ENCODE measurements at regions not wholly inside any gene's neighbourhood (a gene's known extent, or its start where the extent isn't known, plus 50 kb on each side); places are given as distances from the start of the nearest gene placed in this dataset.

GRCh38 chr4:20447103-20447502 lies 195.4 kb downstream of the SLIT2 start:
- no peak for DNase-seq (ENCODE audit: low spot score)

DNA sequence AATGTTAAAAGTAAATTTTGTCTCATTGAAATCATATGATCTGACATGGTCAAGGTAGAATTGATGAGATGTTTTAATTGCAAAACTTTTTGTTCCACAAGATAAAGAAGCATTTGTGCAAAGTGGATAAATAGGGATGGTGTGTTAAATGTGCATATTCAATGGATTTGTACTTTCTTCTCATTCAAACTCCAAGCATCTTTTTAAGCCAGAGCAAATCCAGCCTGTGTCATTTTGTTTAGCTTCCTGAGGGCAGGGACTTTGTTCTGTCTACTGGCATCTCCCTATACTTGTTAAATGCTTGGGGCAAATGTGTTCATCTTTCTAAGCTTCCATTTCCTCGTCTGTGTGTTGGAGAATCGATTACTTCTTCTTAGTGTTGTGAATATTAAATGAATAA lies 200.3 kb downstream of the SLIT2 start:
- DNase-seq (ENCODE audit: low spot score) = no peak

DNA sequence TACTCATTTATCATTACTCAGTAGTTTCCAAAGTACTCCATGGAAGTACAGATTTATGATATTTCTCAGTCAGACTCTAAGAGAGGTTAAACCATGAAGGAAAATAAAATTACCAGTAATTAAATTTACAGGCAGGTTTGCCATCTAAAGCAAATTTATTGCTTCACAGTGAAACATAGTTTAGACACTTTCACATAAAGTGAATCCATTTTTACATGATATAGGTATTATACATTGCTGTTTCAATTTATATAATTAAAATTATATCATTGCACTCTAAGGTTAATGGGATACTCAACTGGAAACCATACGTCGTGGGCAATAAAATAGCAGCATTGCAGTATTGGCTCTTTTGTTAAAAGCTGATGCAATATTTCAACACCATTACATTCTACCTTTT lies 202.8 kb downstream of the SLIT2 start:
- DNase-seq (ENCODE audit: low spot score) = no peak

- no peak for DNase-seq (ENCODE audit: low spot score)
Measured at GRCh38 chr4:20456407-20456806, 204.7 kb downstream of the SLIT2 start.

DNA sequence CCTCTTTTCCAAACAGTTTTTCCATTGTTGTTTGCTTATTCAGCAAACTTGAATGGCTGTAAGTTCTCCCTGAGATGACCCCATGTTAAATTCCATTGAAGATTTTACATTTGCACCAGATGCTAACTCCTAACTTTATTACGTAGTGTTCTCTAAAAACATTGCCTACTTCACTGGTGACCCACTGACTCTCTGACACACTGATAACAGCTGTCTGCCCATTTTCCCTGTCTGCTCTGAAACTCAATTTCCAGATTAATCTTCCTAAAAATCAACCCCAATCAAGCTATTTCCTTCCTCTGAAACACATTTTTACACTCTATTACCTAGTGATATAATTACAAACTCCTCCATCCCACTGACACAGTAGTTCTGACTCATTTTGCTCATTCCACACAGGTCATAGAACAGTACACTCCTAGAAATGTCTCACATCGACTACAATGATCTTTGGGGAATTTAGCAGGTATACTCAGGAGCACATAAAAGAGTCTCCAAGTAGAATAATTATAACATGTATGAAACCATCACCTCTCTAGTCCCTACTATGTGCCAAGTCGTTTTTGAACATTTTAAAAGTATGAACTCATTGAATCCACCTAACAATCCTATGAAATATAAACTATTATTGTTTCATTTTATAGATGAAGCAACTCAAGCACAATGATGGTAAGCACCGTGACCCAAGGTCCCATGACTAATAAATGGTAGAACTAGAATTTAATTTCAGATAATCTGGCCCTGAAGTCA lies 210.9 kb downstream of the SLIT2 start:
- DNase-seq (ENCODE audit: low spot score) = no peak

- no peak for DNase-seq (ENCODE audit: low spot score)
Measured at GRCh38 chr4:20463176-20463430, 211.4 kb downstream of the SLIT2 start.

DNA sequence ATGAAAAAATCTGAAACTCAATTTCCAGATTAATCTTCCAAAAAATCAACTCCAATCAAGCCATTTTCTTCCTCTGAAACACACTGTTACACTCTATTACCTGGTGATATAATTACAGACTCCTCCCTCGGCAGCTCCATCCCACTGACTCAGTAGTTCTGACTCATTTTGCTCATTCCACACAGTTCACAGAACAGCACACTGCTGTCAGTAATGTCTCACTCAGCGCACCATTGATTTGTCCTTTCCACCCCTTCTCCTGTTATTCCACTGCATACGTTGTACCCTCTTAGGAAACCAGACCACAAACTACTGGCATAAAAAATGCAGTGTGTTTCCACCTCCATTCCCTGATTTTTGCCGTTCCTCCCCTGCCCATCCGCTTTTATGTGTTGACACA lies 212.7 kb downstream of the SLIT2 start:
- DNase-seq (ENCODE audit: low spot score) = no peak

GRCh38 chr4:20474119-20474518 lies 222.4 kb downstream of the SLIT2 start:
- no peak for DNase-seq (ENCODE audit: low spot score)

- no peak for DNase-seq (ENCODE audit: low spot score)
Measured at GRCh38 chr4:20478412-20478811, 221.8 kb upstream of the PACRGL start.

DNA sequence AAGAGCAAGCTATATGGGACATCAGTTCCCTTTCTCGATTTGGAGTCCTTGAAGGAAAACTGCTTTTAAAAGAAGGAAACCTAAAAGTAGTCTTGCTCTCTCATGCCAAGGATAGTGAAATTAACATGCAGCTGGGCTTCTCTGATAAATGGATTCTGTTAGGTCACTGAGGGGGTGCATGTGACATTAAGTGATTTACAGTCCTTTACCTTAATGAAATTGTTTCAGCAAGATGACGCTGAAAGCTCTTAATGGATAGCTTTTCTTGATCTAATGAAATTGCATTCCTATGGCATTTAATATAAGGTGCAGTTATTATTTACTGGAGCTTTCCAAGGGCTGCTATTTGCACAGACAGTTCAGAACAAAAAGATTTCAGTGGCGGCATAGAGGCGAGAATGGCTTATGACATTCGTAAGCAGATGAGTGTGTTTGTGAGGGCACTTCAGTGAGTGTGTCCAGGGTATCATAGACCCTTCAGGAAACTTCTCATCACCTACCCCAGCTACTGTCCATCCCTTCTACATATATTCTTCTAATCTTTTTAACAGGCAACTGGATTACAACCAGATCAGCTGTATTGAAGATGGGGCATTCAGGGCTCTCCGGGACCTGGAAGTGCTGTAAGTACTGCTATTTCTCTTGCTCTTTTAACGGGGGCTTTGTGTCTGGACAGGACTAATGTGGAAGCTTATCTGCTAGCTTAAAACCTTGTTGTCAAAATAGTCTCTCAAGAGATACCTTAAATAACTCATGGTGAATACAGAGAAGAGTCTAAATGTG lies 219.9 kb upstream of the PACRGL start:
- no peak for DNase-seq (ENCODE audit: low spot score)

GRCh38 chr4:20483416-20483815 lies 216.8 kb upstream of the PACRGL start:
- DNase-seq (ENCODE audit: low spot score) = no peak

- DNase-seq (ENCODE audit: low spot score) = no peak
Measured at GRCh38 chr4:20486433-20486832, 213.8 kb upstream of the PACRGL start.

DNA sequence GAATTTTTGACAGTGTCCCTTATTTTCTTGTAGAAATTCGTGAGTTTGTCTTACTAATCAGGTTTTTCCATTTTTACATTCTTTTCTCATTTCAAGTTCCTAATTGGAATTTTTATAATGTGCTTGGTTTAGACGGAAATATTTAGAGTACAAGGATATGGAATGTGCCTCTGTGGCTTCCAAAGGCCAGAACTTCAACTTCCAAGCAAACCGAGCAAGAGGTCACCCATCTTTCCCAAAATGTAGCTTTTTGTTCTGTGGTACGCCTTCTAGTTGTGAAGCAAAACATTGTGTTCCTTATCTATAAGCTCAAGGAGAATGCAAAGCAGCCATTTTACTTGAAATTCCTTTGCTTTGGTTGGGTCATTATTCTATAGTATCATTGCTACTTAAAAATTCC lies 212.8 kb upstream of the PACRGL start:
- no peak for DNase-seq (ENCODE audit: low spot score)

GRCh38 chr4:20487852-20488251 lies 212.4 kb upstream of the PACRGL start:
- no peak for DNase-seq (ENCODE audit: low spot score)

DNA sequence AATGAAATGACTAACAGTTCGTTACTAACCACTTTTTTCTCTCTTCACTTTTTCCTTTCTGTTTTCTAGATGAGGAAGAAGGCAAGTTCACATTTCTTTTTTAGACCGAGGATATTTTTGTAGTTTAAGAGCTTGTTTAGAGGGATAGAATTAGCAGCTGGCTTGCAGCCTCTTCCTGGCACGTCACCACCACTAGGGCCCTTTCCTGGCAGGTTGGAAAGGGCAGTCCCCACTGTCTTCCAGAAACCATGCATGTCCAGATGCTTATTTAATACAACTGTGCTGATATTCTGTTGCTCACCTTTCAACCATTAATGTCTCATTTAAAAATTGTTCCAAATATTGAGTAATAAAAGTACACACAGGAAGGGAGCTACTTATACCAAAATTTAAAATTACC lies 209.5 kb upstream of the PACRGL start:
- no peak for DNase-seq (ENCODE audit: low spot score)

- DNase-seq (ENCODE audit: low spot score) = no peak
Measured at GRCh38 chr4:20493761-20494353, 206.4 kb upstream of the PACRGL start.

GRCh38 chr4:20496068-20496467 lies 204.2 kb upstream of the PACRGL start:
- DNase-seq (ENCODE audit: low spot score) = no peak

- no peak for DNase-seq (ENCODE audit: low spot score)
Measured at GRCh38 chr4:20504146-20504545, 196.1 kb upstream of the PACRGL start.

- DNase-seq (ENCODE audit: low spot score) = no peak
Measured at GRCh38 chr4:20505927-20506326, 194.3 kb upstream of the PACRGL start.

DNA sequence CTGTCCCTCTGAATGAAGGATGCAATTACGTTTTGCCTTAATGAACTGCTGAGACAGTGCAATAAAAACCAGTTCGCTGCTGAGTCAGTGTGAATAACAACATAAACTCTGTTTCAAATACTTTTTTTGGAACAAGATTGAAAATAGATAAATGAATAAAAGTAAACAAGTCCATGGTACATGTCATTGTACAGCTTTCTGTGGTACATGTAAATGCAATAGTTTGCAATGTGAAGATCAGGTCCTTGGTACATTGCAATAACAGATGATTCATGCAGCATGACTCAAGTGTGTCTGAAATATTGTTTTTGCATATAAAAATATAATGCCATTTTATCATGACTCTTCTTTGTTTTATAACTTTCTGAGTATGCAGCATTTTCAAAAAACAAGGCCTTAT lies 193.4 kb upstream of the PACRGL start:
- no peak for DNase-seq (ENCODE audit: low spot score)

DNA sequence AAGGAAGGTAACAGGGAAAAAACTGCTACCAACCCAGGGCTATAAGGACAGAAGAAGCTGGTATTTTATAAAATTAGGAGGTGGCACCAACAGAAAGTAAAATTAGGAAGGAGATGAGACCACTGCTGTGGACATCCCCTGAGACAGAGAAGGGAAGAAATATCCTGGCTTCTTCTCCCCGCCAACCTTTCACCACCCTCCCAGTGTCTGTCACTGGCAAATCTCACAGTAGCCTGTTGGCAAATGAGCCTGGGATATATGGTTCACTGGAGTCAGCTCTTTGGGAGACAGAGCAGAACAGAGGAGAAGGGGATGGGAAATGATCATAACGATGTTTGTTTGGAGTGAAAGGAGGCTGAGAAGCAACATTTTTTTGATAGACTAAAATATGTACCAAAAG lies 190.9 kb upstream of the PACRGL start:
- DNase-seq (ENCODE audit: low spot score) = no peak

- no peak for DNase-seq (ENCODE audit: low spot score)
Measured at GRCh38 chr4:20512033-20512792, 188.0 kb upstream of the PACRGL start.

DNA sequence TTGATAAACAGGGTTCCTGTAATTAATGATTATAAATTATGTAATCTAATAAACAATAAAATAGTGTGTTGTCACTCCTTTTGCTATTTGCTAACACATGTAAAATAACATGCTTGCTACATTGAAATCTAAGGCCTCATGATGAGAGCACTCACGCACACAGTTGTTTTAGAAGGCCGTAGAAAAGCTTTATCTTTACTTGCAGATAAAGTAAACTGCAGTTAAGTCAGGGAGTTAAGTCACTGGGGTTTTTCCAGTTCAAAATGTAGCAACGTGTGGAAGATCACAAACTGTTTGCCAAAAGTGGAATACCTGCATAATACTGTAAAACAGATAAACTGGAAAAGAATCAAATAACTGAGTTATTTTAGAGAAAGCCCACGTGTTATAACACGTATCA lies 187.3 kb upstream of the PACRGL start:
- DNase-seq (ENCODE audit: low spot score) = no peak
